ENCODE measurements at regions not wholly inside any gene's neighbourhood (a gene's known extent, or its start where the extent isn't known, plus 50 kb on each side); places are given as distances from the start of the nearest gene placed in this dataset.

GRCh38 chr2:198385326-198385725 lies 580.9 kb downstream of the PLCL1 start:
- ATAC-seq (no peak), DNase-seq (no peak)
- no peak overlapping the region for H3K4me2 ChIP-seq (ENCODE audit: low read length)
- ChIA-PET CTCF (no interaction called here), POLR2A (ENCODE audit: unreplicated experiment) (no interaction called here)
- no peak overlapping the region for H3K9ac ChIP-seq (ENCODE audit: low read length)
- intact Hi-C loops (cut with micrococcal nuclease) = no loop called here
- H3K4me1 ChIP-seq (ENCODE audit: insufficient read depth, low read length) = no peaks in the 10 kb centered on the region
- no TSS peak for BruUV-seq (replicated peaks)
- H3K9me3 ChIP-seq (ENCODE audit: low read length) = no peaks in the 10 kb centered on the region; the same call in 1 of the 2 replicates
- H3K4me3 ChIP-seq (ENCODE audit: low read length) = no peak overlapping the region
- H2AFZ ChIP-seq (ENCODE audit: low read length) = no peak overlapping the region
- no peaks in the 10 kb centered on the region for H3K9me2 ChIP-seq (replicated peaks; ENCODE audit: low read length)
- TF ChIP-seq EZH2 (IDR thresholded peaks at IDR 0.05; ENCODE audit: low read length, unreplicated experiment) (no peak), EZH2phosphoT487 (IDR thresholded peaks at IDR 0.05; ENCODE audit: borderline replicate concordance, low read length) (no peak), CTCF (conservative IDR thresholded peaks at IDR 0.05; ENCODE audit: low read depth, low read length) (no peak)
- H3K27me3 ChIP-seq (ENCODE audit: low read length) = 0 out of 2 replicates have a peak, but pooled peaks cover 5% of the 10 kb centered on the region
- no peaks in the 10 kb centered on the region for H3K36me3 ChIP-seq (ENCODE audit: low read depth, low read length)
- H3F3A ChIP-seq (ENCODE audit: low read length, unreplicated experiment) = no peaks in the 10 kb centered on the region
- no peaks in the 10 kb centered on the region for H3K79me2 ChIP-seq (ENCODE audit: low read length)
- no peaks in the 10 kb centered on the region for H4K20me1 ChIP-seq (ENCODE audit: low read length)
- H3K27ac ChIP-seq (ENCODE audit: low read length) = no peak overlapping the region

GRCh38 chr2:198383392-198383791 lies 579.0 kb downstream of the PLCL1 start:
- Histone ChIP-seq H4K20me1 (ENCODE audit: low read length) (no peaks in the 10 kb centered on the region), H2AFZ (ENCODE audit: low read length) (no peak overlapping the region), H3K9me3 (ENCODE audit: low read length) (no peaks in the 10 kb centered on the region; the same call in 1 of the 2 replicates), H3K27me3 (ENCODE audit: low read length) (0 out of 2 replicates have a peak, but pooled peaks cover 5% of the 10 kb centered on the region), H3K79me2 (ENCODE audit: low read length) (no peaks in the 10 kb centered on the region), H3K9ac (ENCODE audit: low read length) (no peak overlapping the region), H3K36me3 (ENCODE audit: low read depth, low read length) (no peaks in the 10 kb centered on the region), H3K4me1 (ENCODE audit: insufficient read depth, low read length) (no peaks in the 10 kb centered on the region), H3K27ac (ENCODE audit: low read length) (no peak overlapping the region), H3K4me3 (ENCODE audit: low read length) (no peak overlapping the region), H3K4me2 (ENCODE audit: low read length) (no peak overlapping the region), H3F3A (ENCODE audit: low read length, unreplicated experiment) (no peaks in the 10 kb centered on the region), H3K9me2 (replicated peaks; ENCODE audit: low read length) (no peaks in the 10 kb centered on the region)
- intact Hi-C loops (cut with micrococcal nuclease) = no loop called here
- no TSS peak for BruUV-seq (replicated peaks)
- ChIA-PET POLR2A (ENCODE audit: unreplicated experiment) (no interaction called here), CTCF (no interaction called here)
- TF ChIP-seq EZH2phosphoT487 (IDR thresholded peaks at IDR 0.05; ENCODE audit: borderline replicate concordance, low read length) = no peak
- TF ChIP-seq EZH2 (IDR thresholded peaks at IDR 0.05; ENCODE audit: low read length, unreplicated experiment) = no peak
- no peak for TF ChIP-seq CTCF (conservative IDR thresholded peaks at IDR 0.05; ENCODE audit: low read depth, low read length)
- ATAC-seq (no peak), DNase-seq (no peak)

DNA sequence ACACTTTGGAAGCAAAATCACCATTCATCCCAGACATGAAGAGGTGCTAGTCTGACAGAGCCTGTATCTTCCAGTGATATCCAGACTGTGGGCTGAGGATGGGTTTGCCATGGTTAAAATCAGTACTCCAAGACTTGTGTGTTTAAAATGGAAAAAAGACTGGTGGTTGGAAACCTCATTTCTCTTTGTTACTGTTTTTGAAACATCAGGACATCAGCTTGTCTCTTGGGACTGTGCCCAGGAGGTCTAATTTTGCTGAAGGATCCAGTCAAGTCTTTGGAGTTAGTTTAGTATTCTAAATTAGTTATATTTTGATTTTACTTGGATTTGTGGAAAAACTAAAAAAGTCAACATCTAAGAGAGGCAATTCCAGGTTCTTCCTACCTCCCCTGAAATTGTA lies 578.4 kb downstream of the PLCL1 start:
- ChIA-PET POLR2A (ENCODE audit: unreplicated experiment) (no interaction called here), CTCF (no interaction called here)
- Histone ChIP-seq H3K9me3 (ENCODE audit: low read length) (no peaks in the 10 kb centered on the region; the same call in 1 of the 2 replicates), H3K9me2 (replicated peaks; ENCODE audit: low read length) (no peaks in the 10 kb centered on the region), H3K4me1 (ENCODE audit: insufficient read depth, low read length) (no peaks in the 10 kb centered on the region), H3K27me3 (ENCODE audit: low read length) (0 out of 2 replicates have a peak, but pooled peaks cover 5% of the 10 kb centered on the region), H3K79me2 (ENCODE audit: low read length) (no peaks in the 10 kb centered on the region), H4K20me1 (ENCODE audit: low read length) (no peaks in the 10 kb centered on the region), H3K36me3 (ENCODE audit: low read depth, low read length) (no peaks in the 10 kb centered on the region), H3K4me3 (ENCODE audit: low read length) (no peak overlapping the region), H3K9ac (ENCODE audit: low read length) (no peak overlapping the region), H2AFZ (ENCODE audit: low read length) (no peak overlapping the region), H3K27ac (ENCODE audit: low read length) (no peak overlapping the region), H3K4me2 (ENCODE audit: low read length) (no peak overlapping the region), H3F3A (ENCODE audit: low read length, unreplicated experiment) (no peaks in the 10 kb centered on the region)
- DNase-seq = no peak
- no peak for TF ChIP-seq EZH2phosphoT487 (IDR thresholded peaks at IDR 0.05; ENCODE audit: borderline replicate concordance, low read length)
- TF ChIP-seq EZH2 (IDR thresholded peaks at IDR 0.05; ENCODE audit: low read length, unreplicated experiment) = no peak
- no peak for TF ChIP-seq CTCF (conservative IDR thresholded peaks at IDR 0.05; ENCODE audit: low read depth, low read length)
- no TSS peak for BruUV-seq (replicated peaks)
- intact Hi-C loops (cut with micrococcal nuclease) = no loop called here
- ATAC-seq = no peak

Measured in PC-3 (cell line).